NCI-H748 treated with DMSO at 0.1 percent for 48 hours (cell line): ENCODE measurements at regions not wholly inside any gene's neighbourhood (a gene's known extent, or its start where the extent isn't known, plus 50 kb on each side); places are given as distances from the start of the nearest gene placed in this dataset.

Source experiments
- DNase-seq: peaks from one replicate; lab custom pipeline; 2025; lab: John Stamatoyannopoulos, UW

GRCh38 chr1:60173729-60174505 is 100.3 kb upstream of the C1orf87 start:
- DNase-seq: no peak

- DNase-seq: no peak
These were observed 99.4 kb upstream of the C1orf87 start for GRCh38 chr1:60173006-60173405.

- no peak for DNase-seq
These were observed 98.2 kb upstream of the C1orf87 start for GRCh38 chr1:60171801-60172200.

- no peak for DNase-seq
These were observed 97.1 kb upstream of the C1orf87 start for GRCh38 chr1:60170709-60171108.

- no peak for DNase-seq
These were observed 95.6 kb upstream of the C1orf87 start for GRCh38 chr1:60169206-60169605.

GRCh38 chr1:60162936-60163335 is 89.4 kb upstream of the C1orf87 start:
- DNase-seq: no peak

- DNase-seq: no peak
These were observed 86.6 kb upstream of the C1orf87 start for GRCh38 chr1:60160141-60160540.

- no peak for DNase-seq
These were observed 82.8 kb upstream of the C1orf87 start for GRCh38 chr1:60156371-60156770.

- no peak for DNase-seq
These were observed 80.4 kb upstream of the C1orf87 start for GRCh38 chr1:60153961-60154360.

GRCh38 chr1:60152891-60153290 is 79.3 kb upstream of the C1orf87 start:
- DNase-seq: no peak

GRCh38 chr1:60151311-60151710 is 77.7 kb upstream of the C1orf87 start:
- no peak for DNase-seq

- no peak for DNase-seq
These were observed 75.7 kb upstream of the C1orf87 start for GRCh38 chr1:60149251-60149650.

GRCh38 chr1:60146884-60147283 is 73.3 kb upstream of the C1orf87 start:
- no peak for DNase-seq

- DNase-seq: no peak
These were observed 72.2 kb upstream of the C1orf87 start for GRCh38 chr1:60145771-60146170.

GRCh38 chr1:60141743-60142142 is 68.2 kb upstream of the C1orf87 start:
- no peak for DNase-seq

- no peak for DNase-seq
These were observed 67.7 kb upstream of the C1orf87 start for GRCh38 chr1:60141276-60141675.

GRCh38 chr1:60137406-60137805 is 63.8 kb upstream of the C1orf87 start:
- DNase-seq: no peak

GRCh38 chr1:60136395-60136794 is 62.8 kb upstream of the C1orf87 start:
- no peak for DNase-seq

- no peak for DNase-seq
These were observed 61.1 kb upstream of the C1orf87 start for GRCh38 chr1:60134716-60135115.

- DNase-seq: no peak
These were observed 60.3 kb upstream of the C1orf87 start for GRCh38 chr1:60133848-60134247.

GRCh38 chr1:60133000-60133673 is 59.6 kb upstream of the C1orf87 start:
- no peak for DNase-seq

GRCh38 chr1:60132108-60132507 is 58.5 kb upstream of the C1orf87 start:
- DNase-seq: no peak

- no peak for DNase-seq
These were observed 57.1 kb upstream of the C1orf87 start for GRCh38 chr1:60130703-60131102.

GRCh38 chr1:60129911-60130310 is 56.3 kb upstream of the C1orf87 start:
- DNase-seq: no peak
